ENCODE measurements at regions not wholly inside any gene's neighbourhood (a gene's known extent, or its start where the extent isn't known, plus 50 kb on each side); places are given as distances from the start of the nearest gene placed in this dataset.

- no peak for TF ChIP-seq CTCF (IDR thresholded peaks at IDR 0.05; ENCODE audit: insufficient read depth, low read length, poor library complexity, severe bottlenecking)
- Histone ChIP-seq H3K27me3 (ENCODE audit: control insufficient read depth, insufficient read depth, low read length) (no peaks in the 10 kb centered on the region), H3K4me3 (ENCODE audit: low read depth, low read length) (no peak overlapping the region), H3K36me3 (ENCODE audit: control insufficient read depth, insufficient read depth, low read length) (no peaks in the 10 kb centered on the region)
- no peak for DNase-seq (ENCODE audit: low read depth)
Measured at GRCh38 chr18:77911971-77912605, 662.4 kb downstream of the GALR1 start.

GRCh38 chr18:77918730-77919129 is 669.1 kb downstream of the GALR1 start:
- no peak overlapping the region for H3K4me3 ChIP-seq (ENCODE audit: low read depth, low read length)

GRCh38 chr18:77919923-77920322 is 670.3 kb downstream of the GALR1 start:
- Histone ChIP-seq H3K36me3 (ENCODE audit: control insufficient read depth, insufficient read depth, low read length) (no peaks in the 10 kb centered on the region), H3K27me3 (ENCODE audit: control insufficient read depth, insufficient read depth, low read length) (no peaks in the 10 kb centered on the region), H3K4me3 (ENCODE audit: low read depth, low read length) (no peak overlapping the region)
- DNase-seq (ENCODE audit: low read depth): no peak
- no peak for TF ChIP-seq CTCF (IDR thresholded peaks at IDR 0.05; ENCODE audit: insufficient read depth, low read length, poor library complexity, severe bottlenecking)

More at GRCh38 chr18:77918730-77919129, 669.1 kb downstream of the GALR1 start:
- Histone ChIP-seq H3K27me3 (ENCODE audit: control insufficient read depth, insufficient read depth, low read length) (no peaks in the 10 kb centered on the region), H3K36me3 (ENCODE audit: control insufficient read depth, insufficient read depth, low read length) (no peaks in the 10 kb centered on the region)
- DNase-seq (ENCODE audit: low read depth): no peak
- TF ChIP-seq CTCF (IDR thresholded peaks at IDR 0.05; ENCODE audit: insufficient read depth, low read length, poor library complexity, severe bottlenecking): no peak

- H3K36me3 ChIP-seq (ENCODE audit: control insufficient read depth, insufficient read depth, low read length): no peaks in the 10 kb centered on the region
- no peak for DNase-seq (ENCODE audit: low read depth)
- no peak overlapping the region for H3K4me3 ChIP-seq (ENCODE audit: low read depth, low read length)
- TF ChIP-seq CTCF (IDR thresholded peaks at IDR 0.05; ENCODE audit: insufficient read depth, low read length, poor library complexity, severe bottlenecking): no peak
- H3K27me3 ChIP-seq (ENCODE audit: control insufficient read depth, insufficient read depth, low read length): no peaks in the 10 kb centered on the region
Measured at GRCh38 chr18:77935342-77935741, 685.7 kb downstream of the GALR1 start.

GRCh38 chr18:77940566-77940965 is 690.9 kb downstream of the GALR1 start:
- H3K27me3 ChIP-seq (ENCODE audit: control insufficient read depth, insufficient read depth, low read length): no peaks in the 10 kb centered on the region
- no peak for TF ChIP-seq CTCF (IDR thresholded peaks at IDR 0.05; ENCODE audit: insufficient read depth, low read length, poor library complexity, severe bottlenecking)
- H3K36me3 ChIP-seq (ENCODE audit: control insufficient read depth, insufficient read depth, low read length): no peaks in the 10 kb centered on the region
- DNase-seq (ENCODE audit: low read depth): no peak
- no peak overlapping the region for H3K4me3 ChIP-seq (ENCODE audit: low read depth, low read length)

GRCh38 chr18:77944533-77944932 is 694.9 kb downstream of the GALR1 start:
- no peak for TF ChIP-seq CTCF (IDR thresholded peaks at IDR 0.05; ENCODE audit: insufficient read depth, low read length, poor library complexity, severe bottlenecking)
- no peaks in the 10 kb centered on the region for H3K27me3 ChIP-seq (ENCODE audit: control insufficient read depth, insufficient read depth, low read length)
- no peak overlapping the region for H3K4me3 ChIP-seq (ENCODE audit: low read depth, low read length)
- no peak for DNase-seq (ENCODE audit: low read depth)
- no peaks in the 10 kb centered on the region for H3K36me3 ChIP-seq (ENCODE audit: control insufficient read depth, insufficient read depth, low read length)
